IMR-90 (cell line): ENCODE measurements at regions not wholly inside any gene's neighbourhood (a gene's known extent, or its start where the extent isn't known, plus 50 kb on each side); places are given as distances from the start of the nearest gene placed in this dataset.

Experiments
- CHD1 ChIP-seq: IDR thresholded peaks from 2 replicates; pipeline ENCODE4 v1.6.1; 2012; ENCODE audit warnings: low read depth, low read length, improper control_type of control experiment
- FOS ChIP-seq: fragments of 150-350 bp; IDR thresholded peaks from 2 replicates; pipeline ENCODE4 v1.6.1; 2016; ENCODE audit warnings: low read depth, low read length
- MAZ ChIP-seq: IDR thresholded peaks from 2 replicates; pipeline ENCODE4 v1.6.1; 2012; ENCODE audit warnings: low read depth, mild to moderate bottlenecking, low read length, improper control_type of control experiment, moderate library complexity, borderline replicate concordance
- RCOR1 ChIP-seq: IDR thresholded peaks from 2 replicates; pipeline ENCODE4 v1.6.1; 2012; ENCODE audit warnings: mild to moderate bottlenecking, low read length, improper control_type of control experiment; ENCODE audit not compliant: insufficient replicate concordance
- TF ChIP-seq, protein P1 (sequence below): conservative IDR thresholded peaks from 2 replicates; pipeline ENCODE4 v1.5.1; 2012; ENCODE audit warnings: mild to moderate bottlenecking, low read depth, low read length, improper control_type of control experiment
- TF ChIP-seq, protein P2 (sequence below): fragments of 150-350 bp; IDR thresholded peaks from 2 replicates; pipeline ENCODE4 v1.6.1; 2017; ENCODE audit warnings: mild to moderate bottlenecking, antibody characterized with exemption, low read length, low read depth

DNA sequence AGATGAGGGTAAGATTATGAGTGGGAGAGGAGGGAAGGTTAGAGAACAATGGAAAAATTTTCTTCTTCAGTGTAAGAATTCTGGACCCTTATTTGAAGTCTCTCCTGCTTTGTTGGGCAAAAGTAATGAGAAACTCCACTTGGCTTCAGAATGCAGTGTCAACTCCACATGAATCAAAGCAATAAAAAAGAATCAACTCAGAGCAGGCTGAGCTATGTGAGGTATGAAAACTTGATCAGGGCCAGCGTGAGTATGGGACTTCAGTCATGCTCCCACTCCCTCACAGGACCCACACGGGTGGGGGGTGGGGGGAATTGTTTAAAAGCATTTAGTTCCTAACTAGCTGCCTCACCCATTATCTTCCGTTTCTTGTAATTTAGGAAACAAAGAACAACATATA, 502.2 kb downstream of the PDCD6IP start:
- TF ChIP-seq RCOR1 (no peak), MAZ (no peak), FOS (no peak), CHD1 (no peak)
- TF ChIP-seq, protein P1, sequence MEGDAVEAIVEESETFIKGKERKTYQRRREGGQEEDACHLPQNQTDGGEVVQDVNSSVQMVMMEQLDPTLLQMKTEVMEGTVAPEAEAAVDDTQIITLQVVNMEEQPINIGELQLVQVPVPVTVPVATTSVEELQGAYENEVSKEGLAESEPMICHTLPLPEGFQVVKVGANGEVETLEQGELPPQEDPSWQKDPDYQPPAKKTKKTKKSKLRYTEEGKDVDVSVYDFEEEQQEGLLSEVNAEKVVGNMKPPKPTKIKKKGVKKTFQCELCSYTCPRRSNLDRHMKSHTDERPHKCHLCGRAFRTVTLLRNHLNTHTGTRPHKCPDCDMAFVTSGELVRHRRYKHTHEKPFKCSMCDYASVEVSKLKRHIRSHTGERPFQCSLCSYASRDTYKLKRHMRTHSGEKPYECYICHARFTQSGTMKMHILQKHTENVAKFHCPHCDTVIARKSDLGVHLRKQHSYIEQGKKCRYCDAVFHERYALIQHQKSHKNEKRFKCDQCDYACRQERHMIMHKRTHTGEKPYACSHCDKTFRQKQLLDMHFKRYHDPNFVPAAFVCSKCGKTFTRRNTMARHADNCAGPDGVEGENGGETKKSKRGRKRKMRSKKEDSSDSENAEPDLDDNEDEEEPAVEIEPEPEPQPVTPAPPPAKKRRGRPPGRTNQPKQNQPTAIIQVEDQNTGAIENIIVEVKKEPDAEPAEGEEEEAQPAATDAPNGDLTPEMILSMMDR = no peak
- TF ChIP-seq, protein P2, sequence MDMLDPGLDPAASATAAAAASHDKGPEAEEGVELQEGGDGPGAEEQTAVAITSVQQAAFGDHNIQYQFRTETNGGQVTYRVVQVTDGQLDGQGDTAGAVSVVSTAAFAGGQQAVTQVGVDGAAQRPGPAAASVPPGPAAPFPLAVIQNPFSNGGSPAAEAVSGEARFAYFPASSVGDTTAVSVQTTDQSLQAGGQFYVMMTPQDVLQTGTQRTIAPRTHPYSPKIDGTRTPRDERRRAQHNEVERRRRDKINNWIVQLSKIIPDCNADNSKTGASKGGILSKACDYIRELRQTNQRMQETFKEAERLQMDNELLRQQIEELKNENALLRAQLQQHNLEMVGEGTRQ = no peak
